LHCN-M2 (cell line): ENCODE measurements at regions not wholly inside any gene's neighbourhood (a gene's known extent, or its start where the extent isn't known, plus 50 kb on each side); places are given as distances from the start of the nearest gene placed in this dataset.
"Not testable (repeated sequence)": the region's sequence is repeated elsewhere in the genome, so short reads cannot be mapped to it uniquely, and the experiment has no call there.

ENCODE experiments used
- DNase-seq: peaks from one replicate; pipeline ENCODE4 v3.0.0-alpha.2; 2012; ENCODE audit warnings: low read depth

DNA sequence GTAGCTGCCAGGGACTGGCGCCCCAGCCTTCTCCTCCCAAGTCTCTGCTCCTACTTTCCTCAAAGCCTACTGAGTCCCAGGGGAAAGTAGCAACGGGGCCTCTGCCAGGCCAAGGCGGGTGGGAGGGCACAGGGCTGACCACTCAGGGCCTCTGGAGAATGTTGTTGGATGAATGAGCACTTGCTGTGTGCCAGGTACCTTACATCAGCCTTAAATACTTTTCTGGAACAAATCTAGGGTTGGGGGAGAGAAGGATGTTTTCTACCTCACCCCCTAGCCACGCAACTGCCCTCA lies 119.3 kb upstream of the ZBTB40 start:
- no peak for DNase-seq

- no peak for DNase-seq
Measured at GRCh38 chr1:22332795-22333499, 118.7 kb upstream of the ZBTB40 start.

DNA sequence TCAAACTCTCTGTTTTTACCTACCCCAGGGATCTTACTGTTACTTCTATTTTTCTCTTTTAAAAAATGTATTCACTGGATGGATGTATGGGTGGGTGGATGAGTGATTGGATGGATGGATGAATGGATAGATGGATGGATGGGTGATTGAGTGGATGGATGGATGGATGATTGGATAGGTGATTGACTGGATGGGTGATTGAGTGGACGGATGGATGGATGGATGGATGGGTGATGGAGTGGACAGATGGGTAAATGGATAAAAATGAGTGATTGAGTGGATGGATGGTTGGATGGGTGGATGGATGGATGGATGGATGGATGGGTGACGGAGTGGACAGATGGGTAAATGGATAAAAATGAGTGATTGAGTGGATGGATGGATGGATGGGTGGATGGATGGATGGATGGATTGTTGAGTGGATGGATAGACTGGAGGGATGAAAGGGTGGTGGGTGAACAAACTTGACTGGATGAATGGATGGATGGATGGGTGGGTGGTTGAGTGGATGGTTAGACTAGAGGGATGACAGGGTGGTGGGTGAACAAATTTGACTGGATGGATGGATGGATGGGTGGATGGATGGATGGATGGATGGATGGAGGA lies 118.0 kb upstream of the ZBTB40 start:
- no peak for DNase-seq

GRCh38 chr1:22334860-22335550 lies 116.6 kb upstream of the ZBTB40 start:
- DNase-seq, result no peak

DNA sequence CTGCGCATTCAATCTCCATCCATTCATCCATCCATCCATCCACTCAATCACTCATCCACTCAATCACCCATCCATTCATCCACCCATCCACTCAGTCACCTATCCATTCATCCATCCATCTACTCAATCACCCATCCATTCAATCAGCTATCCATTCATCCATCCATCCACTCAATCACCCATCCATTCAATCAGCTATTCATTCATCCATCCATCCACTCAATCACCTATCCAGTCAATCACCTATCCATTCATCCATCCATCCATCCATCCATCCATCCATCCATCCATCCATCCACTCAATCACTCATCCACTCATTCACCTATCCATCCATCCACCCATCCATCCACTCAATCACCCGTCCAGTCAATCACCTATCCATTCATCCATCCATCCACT lies 115.4 kb upstream of the ZBTB40 start:
- DNase-seq, result not testable (repeated sequence)

GRCh38 chr1:22336696-22337545 lies 114.7 kb upstream of the ZBTB40 start:
- DNase-seq, result not testable (repeated sequence)

GRCh38 chr1:22338071-22338765 lies 113.4 kb upstream of the ZBTB40 start:
- DNase-seq, result no peak

DNA sequence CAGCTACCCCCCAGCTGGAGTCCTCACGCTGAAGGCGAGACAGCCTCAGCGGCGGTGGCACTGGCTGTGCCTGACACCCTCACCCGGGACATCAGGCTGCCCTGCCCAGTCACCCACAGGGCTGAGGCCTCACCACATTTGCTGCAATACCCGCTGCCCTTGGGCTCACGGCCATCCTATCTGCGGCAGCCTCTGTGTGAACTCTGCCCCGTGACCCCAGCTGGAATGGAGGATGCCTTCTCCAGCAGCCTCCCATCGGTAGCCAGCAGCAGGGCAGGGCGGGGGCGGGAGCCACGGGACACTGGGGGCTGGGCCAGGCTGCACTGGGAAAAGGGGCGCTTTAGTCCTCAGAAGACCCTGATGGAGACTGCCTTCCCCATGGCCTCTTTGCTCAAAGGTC lies 112.4 kb upstream of the ZBTB40 start:
- no peak for DNase-seq

GRCh38 chr1:22340066-22340465 lies 111.6 kb upstream of the ZBTB40 start:
- DNase-seq, result no peak

DNA sequence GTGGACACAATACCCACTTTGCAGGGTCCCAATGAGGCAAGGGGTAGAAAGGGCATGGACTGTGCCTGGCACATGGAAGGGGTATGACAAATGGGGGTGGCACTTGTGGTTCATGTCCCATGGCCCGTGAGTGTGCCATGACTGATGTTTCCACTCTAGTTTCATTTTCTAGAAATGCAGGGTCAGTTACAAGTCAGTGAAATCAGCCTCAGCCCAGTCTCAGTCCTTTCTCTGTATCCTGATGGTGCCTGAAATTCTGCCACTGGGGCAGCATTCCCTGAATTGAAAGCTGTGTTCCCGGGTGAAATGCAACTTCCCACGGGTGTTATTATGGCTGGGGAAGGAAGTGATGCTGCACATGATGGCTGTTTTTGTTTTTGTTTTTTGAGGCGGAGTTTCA lies 110.8 kb upstream of the ZBTB40 start:
- DNase-seq, result no peak

- peak; percentile 19 for DNase-seq
Measured at GRCh38 chr1:22341791-22342605, 109.7 kb upstream of the ZBTB40 start.

DNA sequence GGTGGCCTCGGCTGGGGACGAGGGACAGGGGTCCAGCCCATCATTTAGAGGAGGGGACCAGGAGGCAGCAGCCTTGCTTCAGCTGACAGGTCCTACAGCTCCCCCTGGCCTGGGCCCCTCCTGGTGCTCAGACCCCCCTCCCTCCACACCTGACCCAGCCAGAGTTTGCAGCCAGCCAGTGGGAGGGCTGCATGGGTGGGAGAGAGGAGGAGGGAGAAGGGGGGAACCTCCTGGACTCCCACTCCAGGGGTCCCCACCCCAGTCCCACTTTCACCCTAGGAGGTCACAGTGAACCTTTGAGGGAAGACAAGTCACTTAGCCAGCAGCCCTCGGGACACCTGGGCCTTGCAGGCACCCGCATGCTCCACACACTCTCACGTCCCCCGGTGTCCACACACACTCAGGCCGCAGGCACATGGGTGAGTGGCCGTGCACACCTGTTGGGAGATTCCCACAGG lies 108.9 kb upstream of the ZBTB40 start:
- DNase-seq, result no peak

DNA sequence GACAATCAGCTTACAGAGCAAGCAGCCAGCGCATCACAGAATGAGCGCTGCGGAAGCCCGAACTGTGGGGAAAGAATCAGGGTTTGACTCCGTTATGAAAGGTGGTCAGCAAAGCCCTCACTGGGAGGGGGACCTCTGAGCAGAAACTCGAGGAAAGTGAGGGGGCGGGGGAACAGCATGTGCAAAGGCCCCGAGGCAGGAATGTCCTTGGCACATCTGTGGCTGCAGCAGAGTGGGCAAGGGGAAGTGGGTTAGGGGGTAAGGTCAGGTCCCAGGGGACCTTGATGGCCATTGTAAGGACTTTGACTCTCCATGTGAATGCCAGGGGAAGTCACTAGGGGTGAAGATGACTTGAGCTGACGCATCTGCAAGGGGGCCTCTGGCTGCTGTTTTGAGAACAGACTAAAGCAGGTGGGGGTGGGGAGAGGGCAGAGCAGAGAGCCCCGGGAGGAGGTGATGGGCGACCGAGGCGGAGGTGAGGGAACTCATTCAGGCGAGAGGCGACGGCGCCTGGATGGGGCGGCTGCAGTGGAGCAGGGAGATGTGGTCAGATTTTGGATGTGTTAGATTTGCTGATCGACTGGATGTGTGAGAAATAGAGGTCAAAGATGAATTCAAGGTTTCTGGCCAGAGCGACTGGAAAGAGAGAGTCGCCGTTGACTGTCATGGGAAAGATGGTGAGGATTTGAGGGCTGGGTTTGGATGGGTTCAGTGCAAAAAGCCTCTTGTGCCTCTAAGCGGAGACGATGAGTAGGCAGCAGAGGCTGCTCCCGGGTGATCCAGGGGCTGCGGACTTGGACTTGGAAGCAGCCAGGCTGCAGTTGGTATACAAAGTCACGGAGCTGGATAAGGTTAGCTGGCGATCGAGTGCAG lies 108.0 kb upstream of the ZBTB40 start:
- no peak for DNase-seq

GRCh38 chr1:22344329-22344630 lies 107.4 kb upstream of the ZBTB40 start:
- DNase-seq, result no peak

GRCh38 chr1:22344851-22345560 lies 106.6 kb upstream of the ZBTB40 start:
- no peak for DNase-seq

DNA sequence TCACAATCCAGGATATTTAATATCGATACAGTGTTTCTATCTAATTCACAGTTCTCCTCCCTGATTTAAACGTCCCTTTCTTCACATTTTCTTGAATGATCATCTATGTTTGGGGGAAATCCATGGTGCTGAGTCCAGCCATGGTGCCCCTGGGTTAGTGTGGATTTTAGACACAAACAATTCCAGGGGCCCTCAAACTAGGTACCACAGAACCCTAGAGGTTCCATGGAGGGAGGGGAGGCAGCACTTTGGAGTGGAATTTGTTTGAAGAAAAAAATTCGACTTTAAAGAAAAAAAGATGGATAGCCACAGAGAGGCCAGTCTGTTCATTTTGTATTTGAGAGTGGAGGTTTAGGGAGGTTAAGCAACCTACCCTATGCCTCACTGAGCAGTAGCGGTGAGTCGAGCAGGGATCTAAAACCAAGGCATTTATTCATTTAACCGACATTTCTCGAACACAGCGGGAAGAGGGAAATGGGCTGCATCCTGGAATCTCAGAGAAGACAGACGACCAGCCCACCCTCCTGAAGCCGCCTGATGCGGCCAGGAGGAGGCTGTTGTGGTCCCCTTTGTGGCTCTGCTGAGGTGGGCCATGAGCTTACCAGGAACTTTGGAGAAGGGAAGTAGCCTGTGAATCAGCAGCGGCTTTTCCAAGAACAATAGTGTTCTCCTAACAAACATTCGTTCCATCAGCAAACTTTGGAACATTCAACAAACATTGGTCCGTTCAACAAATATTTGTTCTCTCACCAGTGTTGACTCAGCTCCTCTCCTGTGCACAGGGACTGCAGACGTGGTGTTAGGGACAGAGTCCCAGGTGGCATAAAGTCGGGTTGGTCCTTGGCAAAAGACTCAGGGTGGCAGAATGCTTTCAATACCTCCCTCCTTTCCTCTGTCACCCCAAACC lies 103.5 kb upstream of the ZBTB40 start:
- no peak for DNase-seq

DNA sequence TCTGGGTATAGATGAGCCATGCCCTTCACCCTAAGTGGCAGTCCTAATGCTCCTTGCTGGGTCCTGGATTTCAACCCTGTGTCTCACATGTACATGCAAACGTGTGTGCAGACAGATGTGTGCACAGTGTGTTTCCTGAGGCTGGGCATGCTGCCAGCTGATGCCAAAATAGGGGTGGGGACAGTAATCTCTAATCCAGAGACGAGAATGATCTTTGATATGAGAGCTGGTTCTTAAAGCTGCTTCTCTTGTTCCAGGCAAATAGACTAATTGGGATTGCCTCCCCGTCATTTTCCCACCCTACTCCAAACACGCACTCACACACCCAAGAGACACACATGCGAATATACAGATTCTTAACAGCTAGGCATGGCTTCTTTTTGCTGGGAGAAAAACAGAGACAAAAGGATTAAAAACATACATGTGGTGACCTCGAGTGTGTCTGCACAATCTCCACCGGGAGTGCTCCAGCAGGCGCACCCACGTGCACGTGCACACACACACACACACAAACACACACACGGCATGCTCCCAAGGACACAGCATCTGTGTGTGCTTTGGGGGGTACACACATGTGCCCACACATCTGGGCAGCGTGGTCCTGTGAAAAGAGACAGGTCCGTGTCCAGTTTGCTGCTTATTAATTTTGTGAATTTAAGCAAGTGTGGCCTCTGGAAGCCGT lies 102.1 kb upstream of the ZBTB40 start:
- no peak for DNase-seq
